Choroid plexus epithelial cell (primary cell): ENCODE measurements at regions not wholly inside any gene's neighbourhood (a gene's known extent, or its start where the extent isn't known, plus 50 kb on each side); places are given as distances from the start of the nearest gene placed in this dataset.

ENCODE experiments used
- DNase-seq: peaks from one replicate; pipeline ENCODE4 v3.0.0-alpha.2; 2010; ENCODE audit warnings: low read depth
- H3K4me3 ChIP-seq: 2 replicates; pipeline ENCODE4 v1.5.1; 2011; ENCODE audit warnings: low read depth, mild to moderate bottlenecking, control low read depth, low read length, moderate library complexity
- CTCF ChIP-seq: conservative IDR thresholded peaks from 2 replicates; pipeline ENCODE4 v1.5.1; 2011; ENCODE audit warnings: low read depth, mild to moderate bottlenecking, control low read depth, inconsistent platforms, low read length, moderate library complexity

- DNase-seq = no peak
- no peak for TF ChIP-seq CTCF
- H3K4me3 ChIP-seq = no peak overlapping the region
These were observed 430.9 kb downstream of the ETS1 start for GRCh38 chr11:128156486-128156885.

- no peak for DNase-seq
- H3K4me3 ChIP-seq = no peak overlapping the region
- no peak for TF ChIP-seq CTCF
These were observed 431.8 kb downstream of the ETS1 start for GRCh38 chr11:128155590-128155989.

- no peak for TF ChIP-seq CTCF
- no peak overlapping the region for H3K4me3 ChIP-seq
- no peak for DNase-seq
These were observed 433.7 kb downstream of the ETS1 start for GRCh38 chr11:128153697-128154048.

- peak; percentile 5 for DNase-seq
- no peak overlapping the region for H3K4me3 ChIP-seq
- no peak for TF ChIP-seq CTCF
These were observed 434.3 kb downstream of the ETS1 start for GRCh38 chr11:128152796-128153696.

- no peak for DNase-seq
- TF ChIP-seq CTCF = no peak
- H3K4me3 ChIP-seq = no peak overlapping the region
These were observed 435.6 kb downstream of the ETS1 start for GRCh38 chr11:128151780-128152179.

GRCh38 chr11:128151338-128151737 lies 436.0 kb downstream of the ETS1 start:
- no peak for DNase-seq
- no peak for TF ChIP-seq CTCF
- no peak overlapping the region for H3K4me3 ChIP-seq

GRCh38 chr11:128148208-128148607 lies 439.1 kb downstream of the ETS1 start:
- H3K4me3 ChIP-seq = no peak overlapping the region
- DNase-seq = no peak
- no peak for TF ChIP-seq CTCF
